SK-N-SH (cell line): ENCODE measurements at regions not wholly inside any gene's neighbourhood (a gene's known extent, or its start where the extent isn't known, plus 50 kb on each side); places are given as distances from the start of the nearest gene placed in this dataset.

ENCODE experiments used
- CTCF ChIP-seq: fragments of 200-600 bp; sonication (generic); IDR thresholded peaks from 2 replicates; pipeline ENCODE4 v1.6.1; 2017; ENCODE audit warnings: antibody characterized with exemption, mild to moderate bottlenecking, moderate library complexity
- EP300 ChIP-seq, 2 experiments: IDR thresholded peaks; 2 replicates each; pipeline versions ENCODE4 v1.4.0 to v1.6.1; 2012; ENCODE audit warnings: borderline replicate concordance in 1 of 2, low read depth in 1 of 2, low read length in 1 of 2
- GATA2 ChIP-seq: sonication (generic); formaldehyde crosslinking; IDR thresholded peaks from 2 replicates; pipeline ENCODE4 v1.5.0; 2020; ENCODE audit warnings: mild to moderate bottlenecking, missing genetic modification reagents
- MAX ChIP-seq: IDR thresholded peaks from 2 replicates; pipeline ENCODE4 v1.4.0; 2012; ENCODE audit warnings: low read depth
- REST ChIP-seq: IDR thresholded peaks from 2 replicates; pipeline ENCODE4 v1.6.1; 2012; ENCODE audit warnings: mild to moderate bottlenecking, low read depth, low read length, moderate library complexity
- RFX5 ChIP-seq: IDR thresholded peaks from 2 replicates; pipeline ENCODE4 v1.6.1; 2012; ENCODE audit warnings: mild to moderate bottlenecking, improper control_type of control experiment, low read length
- TAF1 ChIP-seq: IDR thresholded peaks from 2 replicates; pipeline ENCODE4 v1.6.1; 2012; ENCODE audit warnings: low read depth, mild to moderate bottlenecking, low read length, moderate library complexity, borderline replicate concordance

- TF ChIP-seq REST: no peak
- peak in 1 of 2 experiments; percentile 51; a peak in 1 of 4 replicates for TF ChIP-seq EP300 (IDR thresholded peaks at IDR 0.05; ENCODE audit: borderline replicate concordance in 1 of 2, low read depth in 1 of 2, low read length in 1 of 2)
- no peak for TF ChIP-seq TAF1
- TF ChIP-seq GATA2 (CRISPR knock-in tag): peak; percentile 41; the same call in 1 of the 2 replicates
- TF ChIP-seq CTCF: no peak
- no peak for TF ChIP-seq RFX5
- TF ChIP-seq MAX: no peak
Observed at GRCh38 chr2:43171789-43172188, 54.6 kb downstream of the ZFP36L2 start.
